Right renal pelvis (tissue), 4 donors: ENCODE measurements at regions not wholly inside any gene's neighbourhood (a gene's known extent, or its start where the extent isn't known, plus 50 kb on each side); places are given as distances from the start of the nearest gene placed in this dataset.

Experiments used
- DNase-seq, 4 donors: peaks; one replicate each; pipeline ENCODE4 v3.0.0-alpha.2; 2013; ENCODE audit warnings: low read depth in 4 of 4, low spot score in 3 of 4, missing footprints in 1 of 4

DNA sequence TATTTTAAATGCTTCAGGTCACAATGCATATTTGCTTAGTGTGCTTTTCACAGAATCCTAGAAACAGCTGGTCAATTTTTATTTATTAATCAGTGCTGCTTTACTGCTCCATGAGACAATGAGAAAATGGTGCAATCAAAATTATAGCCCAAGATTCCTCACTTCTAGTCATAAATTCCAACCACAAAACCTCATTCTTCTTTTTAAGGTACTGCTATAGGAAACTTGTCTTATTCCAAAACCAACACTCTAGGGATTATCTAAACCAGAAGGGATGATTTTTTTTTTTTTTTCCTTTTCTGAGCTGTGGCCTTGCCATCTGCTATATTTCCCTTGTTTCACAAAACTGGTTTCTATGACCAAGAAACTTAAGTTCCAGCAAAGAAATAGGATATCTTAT lies 64.0 kb upstream of the SEMA3A start:
- DNase-seq: no peak

- DNase-seq: peak in 3 of 4 donors; percentile 5 to 13 (median 12)
Observed at GRCh38 chr7:84256571-84256971, 62.0 kb upstream of the SEMA3A start.

DNA sequence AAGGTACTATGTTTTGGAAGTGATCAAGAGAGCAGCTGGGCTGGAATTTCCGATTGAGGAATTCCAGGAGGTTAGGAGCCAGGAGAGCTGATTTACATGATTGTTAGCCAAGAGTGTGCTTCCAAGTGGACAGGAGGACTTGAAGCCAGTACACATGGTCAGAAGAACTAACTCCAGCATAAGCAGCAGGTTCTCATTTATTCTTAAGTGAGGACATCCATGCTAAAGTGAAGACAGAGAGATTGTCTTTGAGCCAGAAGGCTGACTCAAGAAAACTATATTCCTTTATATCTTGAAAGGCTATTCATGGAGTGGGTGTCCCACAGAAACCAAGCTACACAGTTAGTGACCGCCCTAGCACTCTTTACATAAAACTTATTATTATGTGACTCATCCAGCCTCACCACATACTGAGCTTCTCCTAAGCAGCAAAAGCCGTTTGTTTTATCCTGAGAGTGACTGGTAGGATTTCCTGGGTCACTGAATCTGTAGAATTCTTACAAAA lies 56.7 kb upstream of the SEMA3A start:
- no peak for DNase-seq

GRCh38 chr7:84250452-84250851 lies 55.9 kb upstream of the SEMA3A start:
- no peak for DNase-seq

DNA sequence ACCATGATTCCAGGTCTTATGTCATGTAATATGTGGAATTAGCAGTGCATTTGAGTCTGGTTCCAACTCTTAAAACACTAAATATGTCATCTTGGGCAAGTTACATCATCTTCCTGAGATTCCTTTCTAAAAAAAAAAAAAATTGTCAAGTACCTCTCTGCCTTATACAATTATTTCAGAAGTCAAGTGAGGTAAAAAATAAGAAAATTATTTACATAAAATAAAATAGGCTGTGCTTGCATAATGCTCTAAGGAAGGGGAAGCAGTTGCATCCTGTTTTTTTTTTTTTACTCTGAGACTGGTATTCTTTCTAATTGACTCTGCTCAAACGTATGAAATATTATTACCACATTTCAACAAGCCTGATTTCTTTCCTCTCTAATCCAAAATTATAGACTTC lies 55.1 kb upstream of the SEMA3A start:
- no peak for DNase-seq

DNA sequence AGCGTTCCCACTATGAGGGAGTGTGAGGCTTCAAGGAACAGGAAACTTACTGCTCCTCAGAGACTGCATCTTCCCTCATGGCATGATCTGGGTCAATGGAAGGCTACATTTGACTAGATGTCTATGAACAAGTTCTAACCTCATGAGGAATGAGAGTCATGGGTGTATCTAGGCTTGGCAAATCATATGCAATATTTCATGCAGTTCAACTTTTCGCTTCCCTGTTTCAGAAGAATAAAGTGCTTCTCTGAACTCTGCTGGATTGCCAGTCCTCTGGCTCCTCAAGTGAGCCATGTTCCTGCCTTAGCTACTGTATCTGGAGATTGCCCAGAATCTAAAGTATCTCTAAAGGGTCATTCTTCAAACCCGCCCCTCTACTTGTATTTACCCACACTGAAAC lies 54.3 kb upstream of the SEMA3A start:
- no peak for DNase-seq

- no peak for DNase-seq
Observed at GRCh38 chr7:84248267-84248666, 53.7 kb upstream of the SEMA3A start.

DNA sequence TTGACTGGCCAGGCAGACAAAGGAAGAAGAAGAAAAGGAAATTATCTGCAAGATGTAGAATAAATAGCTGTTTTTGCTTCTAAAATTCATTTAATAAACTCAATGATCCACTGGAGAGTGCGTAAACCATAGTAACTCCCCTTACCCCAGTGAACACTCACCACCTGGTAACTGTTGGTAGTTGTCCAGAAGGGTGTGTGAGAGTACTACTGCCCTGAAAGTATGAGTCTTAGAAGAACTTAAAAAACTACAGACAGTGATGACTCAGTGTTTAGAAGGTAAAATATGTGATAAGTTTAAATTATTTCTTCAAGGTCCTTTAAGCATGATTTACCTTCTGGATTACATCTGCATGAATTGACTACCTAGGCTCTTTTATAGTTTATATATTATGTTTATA lies 53.0 kb upstream of the SEMA3A start:
- no peak for DNase-seq

- no peak for DNase-seq
Observed at GRCh38 chr7:84245835-84246234, 51.2 kb upstream of the SEMA3A start.
